ENCODE measurements at regions not wholly inside any gene's neighbourhood (a gene's known extent, or its start where the extent isn't known, plus 50 kb on each side); places are given as distances from the start of the nearest gene placed in this dataset.
A peak's percentile ranks its signal among the peaks of the same experiment; 100 is the strongest.

DNA sequence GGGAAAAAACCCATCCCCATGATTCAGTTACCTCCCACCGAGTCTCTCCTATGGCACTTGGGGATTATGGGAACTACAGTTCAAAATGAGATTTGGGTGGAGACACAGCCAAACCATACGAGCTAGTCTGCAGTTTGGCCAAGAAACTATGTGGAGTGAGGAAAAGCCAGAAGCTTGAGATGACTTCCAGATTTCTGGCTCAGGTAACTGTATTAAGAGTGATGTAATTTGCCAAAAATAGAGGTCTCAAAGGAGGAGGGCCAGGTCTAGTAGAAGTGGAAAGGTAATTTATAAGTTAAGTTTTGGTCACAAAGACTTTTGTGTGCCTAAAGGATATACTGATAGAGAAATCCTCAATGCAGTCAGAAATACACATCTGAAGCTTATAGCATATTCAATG lies 279.7 kb upstream of the MGMT start:
- H3K9me3 ChIP-seq (ENCODE audit: control insufficient read depth, low read length): no peaks in the 10 kb centered on the region
- 68% methylated on average over 2 of the region's 2 CpGs for WGBS
- no peak overlapping the region for H3K23ac ChIP-seq (ENCODE audit: low read length in 2 of 2)

GRCh38 chr10:129191797-129192196 lies 275.2 kb upstream of the MGMT start:
- 85% methylated on average over 4 of the region's 4 CpGs for WGBS

More for the DNA sequence above, 279.7 kb upstream of the MGMT start:
- Histone ChIP-seq H3K27ac (ENCODE audit: low read length, poor library complexity, severe bottlenecking) (no peak overlapping the region), H4K91ac (ENCODE audit: low read length) (no peak overlapping the region), H2AFZ (ENCODE audit: low read depth, low read length) (no peak overlapping the region), H3K4ac (ENCODE audit: low read depth in 1 of 2, low read length in 2 of 2) (no peak overlapping the region), H2BK12ac (ENCODE audit: low read length in 2 of 2) (no peak overlapping the region), H2BK5ac (ENCODE audit: low read depth, low read length, poor library complexity, severe bottlenecking) (no peak overlapping the region), H3K36me3 (ENCODE audit: control insufficient read depth in 1 of 2, insufficient read depth in 2 of 2, low read depth in 1 of 2, low read length in 2 of 2) (no peaks in the 10 kb centered on the region), H3K14ac (ENCODE audit: low read length in 2 of 2) (no peak overlapping the region), H4K8ac (ENCODE audit: low read length) (no peak overlapping the region), H2BK15ac (ENCODE audit: low read depth, poor library complexity, severe bottlenecking) (no peak overlapping the region), H3K9ac (ENCODE audit: low read length) (no peak overlapping the region), H3K27me3 (ENCODE audit: control insufficient read depth in 1 of 2, insufficient read depth in 1 of 2, low read length in 2 of 2) (peaks cover 0 to 7% of the 10 kb centered on the region in 2 experiments), H3K18ac (ENCODE audit: low read depth in 1 of 2, low read length in 2 of 2) (no peak overlapping the region), H3K4me3 (ENCODE audit: insufficient read depth in 1 of 2, low read depth in 1 of 2, low read length in 2 of 2) (no peak overlapping the region), H2AK5ac (ENCODE audit: low read length, severe bottlenecking) (no peak overlapping the region), H2BK120ac (ENCODE audit: low read depth, low read length) (no peak overlapping the region), H3K79me1 (replicated peaks; ENCODE audit: low read length, poor library complexity, severe bottlenecking) (no peaks in the 10 kb centered on the region), H3K4me2 (ENCODE audit: low read length, poor library complexity, severe bottlenecking) (no peak overlapping the region), H3K4me1 (ENCODE audit: control insufficient read depth, insufficient read depth, low read depth, low read length) (no peaks in the 10 kb centered on the region)
- no peak for DNase-seq

DNA sequence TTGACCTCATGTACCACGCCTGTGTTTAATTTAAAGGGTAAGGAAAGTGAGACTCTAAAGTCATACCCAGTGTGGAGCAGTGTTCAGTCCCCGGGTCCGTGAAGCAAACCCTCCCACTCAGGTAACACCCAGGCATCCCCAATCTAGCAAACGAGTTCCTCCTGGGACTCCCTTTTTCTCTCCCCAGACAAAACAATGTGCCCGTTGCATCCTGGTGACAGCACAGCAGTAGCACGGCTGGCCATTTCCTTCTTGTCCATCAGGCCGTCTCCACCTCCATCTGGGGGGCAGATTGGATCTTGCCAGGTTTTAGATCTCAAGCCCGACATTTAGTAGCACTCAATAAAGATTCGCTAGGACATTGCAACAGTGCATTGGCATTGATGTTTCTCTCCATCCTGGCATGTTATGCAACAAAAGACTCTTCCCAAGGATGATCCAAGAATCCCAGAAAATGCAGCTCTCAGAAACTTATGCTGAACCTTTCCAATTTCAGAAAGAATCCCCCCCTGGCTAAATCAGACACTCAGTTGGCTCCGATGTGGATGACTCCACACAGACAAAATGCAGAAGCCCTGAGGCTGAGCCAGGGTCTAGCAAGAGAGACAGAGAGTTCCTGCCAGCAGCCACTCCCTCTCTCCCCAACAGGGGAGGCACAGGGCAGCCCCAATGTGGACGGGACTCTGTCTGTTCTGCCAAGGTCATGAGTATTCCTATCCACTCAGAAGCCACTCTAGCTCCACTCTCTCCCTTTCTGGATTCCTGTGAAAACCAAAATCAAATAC lies 274.5 kb upstream of the MGMT start:
- no peak overlapping the region for H2BK12ac ChIP-seq (ENCODE audit: low read length in 2 of 2)
- H3K4me1 ChIP-seq (ENCODE audit: control insufficient read depth, insufficient read depth, low read depth, low read length): no peaks in the 10 kb centered on the region
- H3K4me3 ChIP-seq (ENCODE audit: insufficient read depth in 1 of 2, low read depth in 1 of 2, low read length in 2 of 2): peak overlapping the region in 1 of 2 experiments; percentile 71
- H3K18ac ChIP-seq (ENCODE audit: low read depth in 1 of 2, low read length in 2 of 2): no peak overlapping the region
- H3K79me1 ChIP-seq (replicated peaks; ENCODE audit: low read length, poor library complexity, severe bottlenecking): no peaks in the 10 kb centered on the region
- H2BK120ac ChIP-seq (ENCODE audit: low read depth, low read length): no peak overlapping the region
- H4K91ac ChIP-seq (ENCODE audit: low read length): no peak overlapping the region
- no peak overlapping the region for H3K4me2 ChIP-seq (ENCODE audit: low read length, poor library complexity, severe bottlenecking)
- WGBS: 80% methylated on average over 11 of the region's 11 CpGs
- peak overlapping the region; percentile 81 for H3K9ac ChIP-seq (ENCODE audit: low read length)
- no peak overlapping the region for H2BK15ac ChIP-seq (ENCODE audit: low read depth, poor library complexity, severe bottlenecking)
- no peak overlapping the region for H3K14ac ChIP-seq (ENCODE audit: low read length in 2 of 2)
- H2AK5ac ChIP-seq (ENCODE audit: low read length, severe bottlenecking): no peak overlapping the region
- no peak overlapping the region for H3K23ac ChIP-seq (ENCODE audit: low read length in 2 of 2)
- H3K27ac ChIP-seq (ENCODE audit: low read length, poor library complexity, severe bottlenecking): no peak overlapping the region
- peaks cover 0 to 11% of the 10 kb centered on the region in 2 experiments for H3K27me3 ChIP-seq (ENCODE audit: control insufficient read depth in 1 of 2, insufficient read depth in 1 of 2, low read length in 2 of 2)
- H3K9me3 ChIP-seq (ENCODE audit: control insufficient read depth, low read length): no peaks in the 10 kb centered on the region
- H4K8ac ChIP-seq (ENCODE audit: low read length): no peak overlapping the region
- H2BK5ac ChIP-seq (ENCODE audit: low read depth, low read length, poor library complexity, severe bottlenecking): no peak overlapping the region
- H3K36me3 ChIP-seq (ENCODE audit: control insufficient read depth in 1 of 2, insufficient read depth in 2 of 2, low read depth in 1 of 2, low read length in 2 of 2): no peaks in the 10 kb centered on the region
- DNase-seq: no peak
- H2AFZ ChIP-seq (ENCODE audit: low read depth, low read length): no peak overlapping the region
- no peak overlapping the region for H3K4ac ChIP-seq (ENCODE audit: low read depth in 1 of 2, low read length in 2 of 2)

More at GRCh38 chr10:129191797-129192196, 275.2 kb upstream of the MGMT start:
- Histone ChIP-seq H3K18ac (ENCODE audit: low read depth in 1 of 2, low read length in 2 of 2) (no peak overlapping the region), H3K27me3 (ENCODE audit: control insufficient read depth in 1 of 2, insufficient read depth in 1 of 2, low read length in 2 of 2) (peaks cover 0 to 8% of the 10 kb centered on the region in 2 experiments), H3K4me2 (ENCODE audit: low read length, poor library complexity, severe bottlenecking) (no peak overlapping the region), H3K4me3 (ENCODE audit: insufficient read depth in 1 of 2, low read depth in 1 of 2, low read length in 2 of 2) (no peak overlapping the region), H3K4ac (ENCODE audit: low read depth in 1 of 2, low read length in 2 of 2) (no peak overlapping the region), H3K23ac (ENCODE audit: low read length in 2 of 2) (no peak overlapping the region), H3K4me1 (ENCODE audit: control insufficient read depth, insufficient read depth, low read depth, low read length) (no peaks in the 10 kb centered on the region), H3K79me1 (replicated peaks; ENCODE audit: low read length, poor library complexity, severe bottlenecking) (no peaks in the 10 kb centered on the region), H2AK5ac (ENCODE audit: low read length, severe bottlenecking) (no peak overlapping the region), H2BK15ac (ENCODE audit: low read depth, poor library complexity, severe bottlenecking) (no peak overlapping the region), H2AFZ (ENCODE audit: low read depth, low read length) (no peak overlapping the region), H3K9me3 (ENCODE audit: control insufficient read depth, low read length) (no peaks in the 10 kb centered on the region), H3K27ac (ENCODE audit: low read length, poor library complexity, severe bottlenecking) (no peak overlapping the region), H2BK120ac (ENCODE audit: low read depth, low read length) (no peak overlapping the region), H3K14ac (ENCODE audit: low read length in 2 of 2) (no peak overlapping the region), H2BK5ac (ENCODE audit: low read depth, low read length, poor library complexity, severe bottlenecking) (no peak overlapping the region), H3K9ac (ENCODE audit: low read length) (no peak overlapping the region), H4K8ac (ENCODE audit: low read length) (no peak overlapping the region), H4K91ac (ENCODE audit: low read length) (no peak overlapping the region), H3K36me3 (ENCODE audit: control insufficient read depth in 1 of 2, insufficient read depth in 2 of 2, low read depth in 1 of 2, low read length in 2 of 2) (no peaks in the 10 kb centered on the region), H2BK12ac (ENCODE audit: low read length in 2 of 2) (no peak overlapping the region)
- no peak for DNase-seq

- no peak overlapping the region for H3K18ac ChIP-seq (ENCODE audit: low read depth in 1 of 2, low read length in 2 of 2)
Observed at GRCh38 chr10:129193148-129193547, 273.9 kb upstream of the MGMT start.

More at GRCh38 chr10:129193148-129193547, 273.9 kb upstream of the MGMT start:
- Histone ChIP-seq H3K4me1 (ENCODE audit: control insufficient read depth, insufficient read depth, low read depth, low read length) (no peaks in the 10 kb centered on the region), H4K91ac (ENCODE audit: low read length) (no peak overlapping the region), H3K14ac (ENCODE audit: low read length in 2 of 2) (no peak overlapping the region), H3K79me1 (replicated peaks; ENCODE audit: low read length, poor library complexity, severe bottlenecking) (no peaks in the 10 kb centered on the region), H2AK5ac (ENCODE audit: low read length, severe bottlenecking) (no peak overlapping the region), H3K4me3 (ENCODE audit: insufficient read depth in 1 of 2, low read depth in 1 of 2, low read length in 2 of 2) (peak overlapping the region in 1 of 2 experiments; percentile 71), H2AFZ (ENCODE audit: low read depth, low read length) (no peak overlapping the region), H3K9me3 (ENCODE audit: control insufficient read depth, low read length) (no peaks in the 10 kb centered on the region), H4K8ac (ENCODE audit: low read length) (no peak overlapping the region), H3K9ac (ENCODE audit: low read length) (peak overlapping the region; percentile 81), H2BK15ac (ENCODE audit: low read depth, poor library complexity, severe bottlenecking) (no peak overlapping the region), H2BK5ac (ENCODE audit: low read depth, low read length, poor library complexity, severe bottlenecking) (no peak overlapping the region), H2BK120ac (ENCODE audit: low read depth, low read length) (no peak overlapping the region), H3K36me3 (ENCODE audit: control insufficient read depth in 1 of 2, insufficient read depth in 2 of 2, low read depth in 1 of 2, low read length in 2 of 2) (no peaks in the 10 kb centered on the region), H3K27me3 (ENCODE audit: control insufficient read depth in 1 of 2, insufficient read depth in 1 of 2, low read length in 2 of 2) (peaks cover 0 to 11% of the 10 kb centered on the region in 2 experiments), H3K27ac (ENCODE audit: low read length, poor library complexity, severe bottlenecking) (no peak overlapping the region), H2BK12ac (ENCODE audit: low read length in 2 of 2) (no peak overlapping the region), H3K23ac (ENCODE audit: low read length in 2 of 2) (no peak overlapping the region), H3K4ac (ENCODE audit: low read depth in 1 of 2, low read length in 2 of 2) (no peak overlapping the region), H3K4me2 (ENCODE audit: low read length, poor library complexity, severe bottlenecking) (no peak overlapping the region)
- 53% methylated on average over 12 of the region's 12 CpGs for WGBS
- no peak for DNase-seq

Measured in mesenchymal stem cell (in vitro differentiated cells and primary cell).